Transverse colon (tissue), 4 donors: ENCODE measurements at regions not wholly inside any gene's neighbourhood (a gene's known extent, or its start where the extent isn't known, plus 50 kb on each side); places are given as distances from the start of the nearest gene placed in this dataset.

ENCODE experiments used
- CTCF ChIP-seq, 5 experiments: fragments of 200-600 bp in 3 of 5; fragments of 450-650 bp in 2 of 5; sonication (generic) in 3 of 5; IDR thresholded peaks; 1 replicate in 2 of 5; 2 replicates in 3 of 5; pipeline ENCODE4 v1.5.1; 2016 to 2017; ENCODE audit warnings: antibody characterized with exemption in 5 of 5, inconsistent platforms in 3 of 5, mild to moderate bottlenecking in 2 of 5, moderate library complexity in 1 of 5
- POLR2A ChIP-seq: fragments of 450-650 bp; IDR thresholded peaks from one replicate; pipeline ENCODE4 v1.6.1; 2016; ENCODE audit warnings: antibody characterized with exemption, mild to moderate bottlenecking, moderate library complexity
- POLR2AphosphoS5 ChIP-seq, 3 donors: sonication (generic); formaldehyde crosslinking; IDR thresholded peaks; one replicate each; pipeline ENCODE4 v1.6.1; 2016; ENCODE audit warnings: antibody characterized with exemption in 3 of 3

GRCh38 chr13:48904668-48905290 is 70.9 kb upstream of the FNDC3A start:
- TF ChIP-seq CTCF (IDR thresholded peaks at IDR 0.05): no peak
- TF ChIP-seq POLR2A: no peak
- no peak for TF ChIP-seq POLR2AphosphoS5 (IDR thresholded peaks at IDR 0.05)
